ENCODE measurements at regions not wholly inside any gene's neighbourhood (a gene's known extent, or its start where the extent isn't known, plus 50 kb on each side); places are given as distances from the start of the nearest gene placed in this dataset.

- Histone ChIP-seq H3K4me1 (ENCODE audit: control insufficient read depth in 1 of 2, low read depth in 2 of 2) (peaks cover 0 to 5% of the 10 kb centered on the region in 2 donors), H3K36me3 (no peaks in the 10 kb centered on the region), H3K27ac (no peak overlapping the region), H3K27me3 (replicated peaks; ENCODE audit: insufficient read depth) (no peaks in the 10 kb centered on the region), H3K9me3 (no peaks in the 10 kb centered on the region), H3K4me3 (no peak overlapping the region)
- no peak for DNase-seq (ENCODE audit: low spot score)
- TF ChIP-seq CTCF (IDR thresholded peaks at IDR 0.05) = peak; percentile 52
- ATAC-seq (ENCODE audit: insufficient number of reproducible peaks, low FRiP score, low read depth) = no peak
These were observed 62.8 kb downstream of the OTOL1 start for GRCh38 chr3:161559177-161559998.

GRCh38 chr3:161560008-161560637, 63.5 kb downstream of the OTOL1 start:
- Histone ChIP-seq H3K27me3 (replicated peaks; ENCODE audit: insufficient read depth) (no peaks in the 10 kb centered on the region), H3K4me3 (no peak overlapping the region), H3K9me3 (no peaks in the 10 kb centered on the region), H3K27ac (no peak overlapping the region), H3K4me1 (ENCODE audit: control insufficient read depth in 1 of 2, low read depth in 2 of 2) (peaks cover 0 to 5% of the 10 kb centered on the region in 2 donors), H3K36me3 (no peaks in the 10 kb centered on the region)
- ATAC-seq (ENCODE audit: insufficient number of reproducible peaks, low FRiP score, low read depth) (no peak), DNase-seq (ENCODE audit: low spot score) (no peak)
- TF ChIP-seq CTCF (IDR thresholded peaks at IDR 0.05) = peak; percentile 19

GRCh38 chr3:161567577-161568361, 71.2 kb downstream of the OTOL1 start:
- Histone ChIP-seq H3K27ac (no peak overlapping the region), H3K4me3 (no peak overlapping the region), H3K27me3 (replicated peaks; ENCODE audit: insufficient read depth) (no peaks in the 10 kb centered on the region), H3K36me3 (no peaks in the 10 kb centered on the region), H3K9me3 (no peaks in the 10 kb centered on the region), H3K4me1 (ENCODE audit: control insufficient read depth in 1 of 2, low read depth in 2 of 2) (no peaks in the 10 kb centered on the region)
- no peak for ATAC-seq (ENCODE audit: insufficient number of reproducible peaks, low FRiP score, low read depth)
- DNase-seq (ENCODE audit: low spot score) = no peak
- no peak for TF ChIP-seq CTCF (IDR thresholded peaks at IDR 0.05)

GRCh38 chr3:161568671-161569070, 72.1 kb downstream of the OTOL1 start:
- H3K27me3 ChIP-seq (replicated peaks; ENCODE audit: insufficient read depth) = no peaks in the 10 kb centered on the region
- no peak overlapping the region for H3K4me3 ChIP-seq
- no peaks in the 10 kb centered on the region for H3K9me3 ChIP-seq
- no peaks in the 10 kb centered on the region for H3K4me1 ChIP-seq (ENCODE audit: control insufficient read depth in 1 of 2, low read depth in 2 of 2)
- TF ChIP-seq CTCF (IDR thresholded peaks at IDR 0.05) = no peak
- H3K27ac ChIP-seq = no peak overlapping the region
- ATAC-seq (ENCODE audit: insufficient number of reproducible peaks, low FRiP score, low read depth) (no peak), DNase-seq (ENCODE audit: low spot score) (no peak)
- H3K36me3 ChIP-seq = no peaks in the 10 kb centered on the region

- DNase-seq (ENCODE audit: low spot score) = no peak
- TF ChIP-seq CTCF (IDR thresholded peaks at IDR 0.05) = no peak
- no peak overlapping the region for H3K27ac ChIP-seq
- H3K27me3 ChIP-seq (replicated peaks; ENCODE audit: insufficient read depth) = no peaks in the 10 kb centered on the region
- no peak for ATAC-seq (ENCODE audit: insufficient number of reproducible peaks, low FRiP score, low read depth)
- no peak overlapping the region for H3K4me3 ChIP-seq
- H3K4me1 ChIP-seq (ENCODE audit: control insufficient read depth in 1 of 2, low read depth in 2 of 2) = no peaks in the 10 kb centered on the region
- no peaks in the 10 kb centered on the region for H3K9me3 ChIP-seq
- H3K36me3 ChIP-seq = no peaks in the 10 kb centered on the region
These were observed 75.3 kb downstream of the OTOL1 start for GRCh38 chr3:161571951-161572350.

Measured in thoracic aorta (tissue), 2 donors.